H1 (cell line): ENCODE measurements at regions not wholly inside any gene's neighbourhood (a gene's known extent, or its start where the extent isn't known, plus 50 kb on each side); places are given as distances from the start of the nearest gene placed in this dataset.
A peak's percentile ranks its signal among the peaks of the same experiment; 100 is the strongest.

Experiments
- CTCF ChIA-PET: fragments of 300-600 bp; sonication (Branson Sonifier 250); formaldehyde crosslinking; loops from one replicate; lab custom pipeline; 2021; ENCODE audit not compliant: partially characterized antibody; lab: Charles Lee
- POLR2A ChIA-PET: fragments of 300-600 bp; sonication (Branson Sonifier 250); formaldehyde crosslinking; loops from one replicate; lab custom pipeline; 2021; ENCODE audit warnings: inconsistent platforms; ENCODE audit not compliant: partially characterized antibody; lab: Charles Lee
- DNase-seq, 2 experiments: peaks; one replicate each; pipeline versions ENCODE4 v3.0.0 to v3.0.0-alpha.2; 2010 to 2022; ENCODE audit warnings: low spot score in 2 of 2, low read depth in 1 of 2, mixed read lengths in 1 of 2
- FAIRE-seq: peaks from 2 replicates; lab custom pipeline; 2011; peaks lifted over from hg19 to GRCh38; lab: Jason Lieb, UNC
- H2AFZ ChIP-seq: 2 replicates; pipeline ENCODE4 v1.8.1; 2012; ENCODE audit warnings: low read length, inconsistent platforms
- H2AK5ac ChIP-seq: 2 replicates; pipeline ENCODE4 v1.6.1; 2013; ENCODE audit warnings: low read depth, low read length
- H2BK120ac ChIP-seq: replicated peaks from 2 replicates; pipeline ENCODE3; 2013; ENCODE audit warnings: low read depth, low read length, inconsistent platforms
- H2BK12ac ChIP-seq: 2 replicates; pipeline ENCODE4 v1.6.1; 2013; ENCODE audit warnings: low read depth, low read length
- H2BK15ac ChIP-seq: 2 replicates; pipeline ENCODE4 v1.6.1; 2013; ENCODE audit warnings: low read length
- H2BK20ac ChIP-seq: 2 replicates; pipeline ENCODE4 v1.6.1; 2013; ENCODE audit warnings: low read length
- H2BK5ac ChIP-seq: 2 replicates; pipeline ENCODE4 v1.6.1; 2013; ENCODE audit warnings: low read depth, low read length
- H3K14ac ChIP-seq: 2 replicates; pipeline ENCODE4 v1.6.1; 2013; ENCODE audit warnings: inconsistent platforms; ENCODE audit not compliant: insufficient read length
- H3K18ac ChIP-seq: 2 replicates; pipeline ENCODE4 v1.6.1; 2013; ENCODE audit warnings: low read length; ENCODE audit errors: extremely low read depth
- H3K23ac ChIP-seq: 2 replicates; pipeline ENCODE4 v1.6.1; 2013; ENCODE audit warnings: inconsistent platforms; ENCODE audit not compliant: insufficient read length
- H3K23me2 ChIP-seq: 2 replicates; pipeline ENCODE4 v1.6.1; 2013; ENCODE audit warnings: low read depth, low read length
- H3K27ac ChIP-seq: 2 replicates; pipeline ENCODE4 v1.6.1; 2011; ENCODE audit warnings: low read depth, low read length, inconsistent platforms
- H3K27me3 ChIP-seq, 4 experiments: replicated peaks in 1 of 4; 1 replicate in 1 of 4; 2 replicates in 3 of 4; pipeline versions ENCODE4 v1.6.1 to v1.8.1; 2011 to 2013; ENCODE audit warnings: low read length in 3 of 4, mild to moderate bottlenecking in 3 of 4, inconsistent platforms in 2 of 4, mixed read lengths in 2 of 4, moderate library complexity in 1 of 4; ENCODE audit not compliant: control insufficient read depth in 3 of 4, insufficient read depth in 3 of 4; ENCODE audit errors: extremely low read depth in 1 of 4
- H3K36me3 ChIP-seq, 4 experiments: 2 replicates each; pipeline versions ENCODE4 v1.6.1 to v1.8.1; 2011 to 2013; ENCODE audit warnings: mild to moderate bottlenecking in 4 of 4, low read length in 3 of 4, moderate library complexity in 2 of 4, control low read depth in 1 of 4, inconsistent platforms in 1 of 4; ENCODE audit not compliant: insufficient read depth in 4 of 4, control insufficient read depth in 2 of 4
- H3K4ac ChIP-seq: replicated peaks from 2 replicates; pipeline ENCODE3; 2013; ENCODE audit warnings: low read length, low read depth, mixed read lengths, inconsistent platforms; ENCODE audit not compliant: insufficient read length
- H3K4me1 ChIP-seq, 4 experiments: replicated peaks in 1 of 4; 1 replicate in 1 of 4; 2 replicates in 3 of 4; pipeline versions ENCODE4 v1.6.1 to v1.8.1; 2011 to 2013; ENCODE audit warnings: low read length in 3 of 4, inconsistent platforms in 2 of 4, mixed read lengths in 1 of 4; ENCODE audit not compliant: insufficient read depth in 4 of 4, control insufficient read depth in 3 of 4
- H3K4me2 ChIP-seq, 2 experiments: 2 replicates each; pipeline versions ENCODE4 v1.6.1 to v1.8.1; 2011 to 2013; ENCODE audit warnings: low read depth in 2 of 2, low read length in 2 of 2, control low read depth in 1 of 2, inconsistent platforms in 1 of 2, mild to moderate bottlenecking in 1 of 2; ENCODE audit not compliant: insufficient read depth in 1 of 2
- H3K4me3 ChIP-seq, 4 experiments: fragments of 200-600, 300-600 bp in 1 of 4; sonication (generic), shearing (Covaris generic), sonication (Bioruptor Twin) in 1 of 4; 2 replicates each; pipeline versions ENCODE4 v1.5.1 to v1.8.1; 2011 to 2016; ENCODE audit warnings: low read length in 4 of 4, low read depth in 3 of 4, control low read depth in 2 of 4, inconsistent platforms in 2 of 4, mild to moderate bottlenecking in 2 of 4, mixed read lengths in 1 of 4, moderate library complexity in 1 of 4; ENCODE audit not compliant: insufficient read depth in 2 of 4; ENCODE audit errors: extremely low read depth in 1 of 4
- H3K56ac ChIP-seq: replicated peaks from 2 replicates; pipeline ENCODE3; 2013; ENCODE audit warnings: low read depth, mild to moderate bottlenecking, mixed read lengths, low read length, inconsistent platforms; ENCODE audit not compliant: insufficient read length
- H3K79me1 ChIP-seq: 2 replicates; pipeline ENCODE4 v1.6.1; 2013; ENCODE audit warnings: low read depth, low read length, control low read depth
- H3K79me2 ChIP-seq, 2 experiments: 2 replicates each; pipeline versions ENCODE4 v1.6.1 to v1.8.1; 2012 to 2013; ENCODE audit warnings: low read length in 2 of 2, mild to moderate bottlenecking in 2 of 2, inconsistent platforms in 1 of 2; ENCODE audit not compliant: insufficient read depth in 2 of 2, control insufficient read depth in 1 of 2
- H3K9ac ChIP-seq, 4 experiments: replicated peaks in 1 of 4; 1 replicate in 1 of 4; 2 replicates in 3 of 4; pipeline versions ENCODE4 v1.6.1 to v1.8.1; 2011 to 2013; ENCODE audit warnings: low read depth in 3 of 4, low read length in 3 of 4, control low read depth in 2 of 4, mild to moderate bottlenecking in 2 of 4, moderate library complexity in 2 of 4, inconsistent platforms in 1 of 4; ENCODE audit errors: extremely low read depth in 1 of 4
- H3K9me3 ChIP-seq, 2 experiments: 2 replicates each; pipeline versions ENCODE4 v1.6.1 to v1.8.1; 2012 to 2013; ENCODE audit warnings: mild to moderate bottlenecking in 2 of 2, moderate library complexity in 2 of 2, control low read depth in 1 of 2, inconsistent platforms in 1 of 2, low read depth in 1 of 2, low read length in 1 of 2, mixed read lengths in 1 of 2; ENCODE audit not compliant: insufficient read depth in 2 of 2
- H4K20me1 ChIP-seq, 2 experiments: replicated peaks in 1 of 2; 2 replicates each; pipeline versions ENCODE3 to v1.8.1; 2011 to 2013; ENCODE audit warnings: inconsistent platforms in 2 of 2, low read length in 2 of 2, mild to moderate bottlenecking in 1 of 2; ENCODE audit not compliant: insufficient read depth in 2 of 2, control insufficient read depth in 1 of 2
- H4K5ac ChIP-seq: 2 replicates; pipeline ENCODE4 v1.6.1; 2013; ENCODE audit warnings: low read length, low read depth, mixed read lengths, inconsistent platforms; ENCODE audit not compliant: insufficient read length
- H4K8ac ChIP-seq: 2 replicates; pipeline ENCODE4 v1.8.0; 2013; ENCODE audit warnings: mild to moderate bottlenecking, moderate library complexity, low read length, inconsistent platforms; ENCODE audit not compliant: insufficient read depth; ENCODE audit errors: extremely low read depth
- H4K91ac ChIP-seq: replicated peaks from 2 replicates; pipeline ENCODE3; 2013; ENCODE audit warnings: low read length, mixed read lengths, inconsistent platforms; ENCODE audit not compliant: insufficient read length
- BRCA1 ChIP-seq: IDR thresholded peaks from 2 replicates; pipeline ENCODE4 v1.6.1; 2012; ENCODE audit warnings: low read depth, low read length, improper control_type of control experiment
- E2F6 ChIP-seq: IDR thresholded peaks from 2 replicates; pipeline ENCODE4 v1.6.1; 2012; ENCODE audit warnings: inconsistent platforms
- JUN ChIP-seq: IDR thresholded peaks from 2 replicates; pipeline ENCODE4 v1.6.1; 2011; ENCODE audit warnings: low read depth, mild to moderate bottlenecking, improper control_type of control experiment, low read length
- KDM5A ChIP-seq: fragments of 200-600 bp; IDR thresholded peaks from 2 replicates; pipeline ENCODE4 v1.7.1; 2012; ENCODE audit warnings: mild to moderate bottlenecking, low read length, inconsistent platforms, mixed read lengths
- PHF8 ChIP-seq: fragments of 200-600 bp; sonication (generic); conservative IDR thresholded peaks from 2 replicates; pipeline ENCODE4 v1.7.1; 2012; ENCODE audit warnings: low read depth, mild to moderate bottlenecking, inconsistent platforms, low read length, moderate library complexity
- POLR2A ChIP-seq, 2 experiments: IDR thresholded peaks; 1 replicate in 1 of 2; 2 replicates in 1 of 2; pipeline ENCODE4 v1.6.1; 2011; ENCODE audit warnings: low read depth in 2 of 2, low read length in 2 of 2, mild to moderate bottlenecking in 2 of 2; ENCODE audit errors: control extremely low read depth in 1 of 2
- SAP30 ChIP-seq: fragments of 300-600 bp; sonication (generic); IDR thresholded peaks from 2 replicates; pipeline ENCODE4 v1.7.1; 2012; ENCODE audit warnings: low read length, moderate library complexity, mild to moderate bottlenecking, inconsistent platforms; ENCODE audit not compliant: insufficient read depth, insufficient replicate concordance
- SIX5 ChIP-seq: IDR thresholded peaks from 2 replicates; pipeline ENCODE4 v1.6.1; 2011; ENCODE audit warnings: mild to moderate bottlenecking, low read depth, low read length
- SP2 ChIP-seq: IDR thresholded peaks from 2 replicates; pipeline ENCODE4 v1.6.1; 2012; ENCODE audit warnings: mild to moderate bottlenecking, low read length, inconsistent platforms
- SUZ12 ChIP-seq: fragments of 200-600 bp; sonication (generic); IDR thresholded peaks from 2 replicates; pipeline ENCODE4 v1.6.1; 2012; ENCODE audit warnings: mild to moderate bottlenecking, inconsistent platforms, low read length, moderate library complexity, mixed read lengths
- TCF12 ChIP-seq: IDR thresholded peaks from 2 replicates; pipeline ENCODE4 v1.6.1; 2011; ENCODE audit warnings: low read depth, mild to moderate bottlenecking, low read length
- USF2 ChIP-seq: IDR thresholded peaks from 2 replicates; pipeline ENCODE4 v1.6.1; 2011; ENCODE audit warnings: low read length, improper control_type of control experiment
- WGBS, 2 experiments: shearing (Covaris generic) in 1 of 2; methylation state at CpG; one replicate each; pipeline versions ENCODE4 v1.1.6 to v1.1.7; 2013 to 2015; ENCODE audit warnings: low lambda C conversion rate in 2 of 2, mixed read lengths in 2 of 2, inconsistent platforms in 1 of 2, low coverage in 1 of 2, missing lambda C conversion rate in 1 of 2; ENCODE audit not compliant: insufficient replicate concordance in 2 of 2, insufficient coverage in 1 of 2, insufficient read length in 1 of 2; ENCODE audit errors: extremely low coverage in 1 of 2, missing lambda C conversion rate in 1 of 2; 5-methylcytosine and 5-hydroxymethylcytosine counted together

- Histone ChIP-seq H3K56ac (no peak overlapping the region), H2BK120ac (no peak overlapping the region), H2BK12ac (no peak overlapping the region), H3K4me3 (no peak overlapping the region), H3K4me1 (peaks cover 0 to 8% (median 0%) of the 10 kb centered on the region in 4 experiments; a peak in 4 of 7 replicates), H3K18ac (no peak overlapping the region), H3K27ac (no peak overlapping the region), H4K91ac (no peak overlapping the region), H3K36me3 (no peaks in the 10 kb centered on the region), H3K79me1 (no peaks in the 10 kb centered on the region), H4K8ac (no peak overlapping the region), H3K79me2 (no peaks in the 10 kb centered on the region), H4K5ac (no peak overlapping the region), H3K27me3 (no peaks in the 10 kb centered on the region), H3K9ac (no peak overlapping the region), H3K4me2 (no peak overlapping the region), H2AK5ac (no peak overlapping the region), H3K14ac (no peak overlapping the region), H2BK15ac (no peak overlapping the region), H3K23me2 (no peaks in the 10 kb centered on the region), H2BK20ac (0 out of 2 replicates have a peak overlapping the region, but pooled peaks have one; percentile 13), H2BK5ac (no peak overlapping the region), H3K9me3 (no peaks in the 10 kb centered on the region; a peak in 1 of 4 replicates), H3K23ac (no peak overlapping the region), H4K20me1 (no peaks in the 10 kb centered on the region), H3K4ac (no peak overlapping the region), H2AFZ (no peak overlapping the region)
- FAIRE-seq: no peak
- ChIA-PET POLR2A (no interaction called here), CTCF (no interaction called here)
- 96% methylated on average over 2 of the region's 2 CpGs; no CpG with 5 or more reads in 1 of the 2 experiments for WGBS, 2 experiments
- no peak for DNase-seq
- TF ChIP-seq JUN (no peak), SP2 (no peak), E2F6 (no peak), PHF8 (no peak), BRCA1 (no peak), TCF12 (no peak), SUZ12 (no peak), KDM5A (no peak), SAP30 (no peak), SIX5 (no peak), USF2 (no peak), POLR2A (IDR thresholded peaks at IDR 0.05; ENCODE audit: control extremely low read depth in 1 of 2, low read depth in 2 of 2, low read length in 2 of 2) (no peak)
Observed at GRCh38 chr9:25224996-25225395, 453.2 kb downstream of the TUSC1 start.
